HEK293T (cell line): ENCODE measurements at regions not wholly inside any gene's neighbourhood (a gene's known extent, or its start where the extent isn't known, plus 50 kb on each side); places are given as distances from the start of the nearest gene placed in this dataset.

ENCODE experiments used
- CTCF ChIA-PET: fragments of 350-600 bp; formaldehyde crosslinking; extraction: SDS; loops from one replicate; lab custom pipeline; 2021; ENCODE audit warnings: antibody characterized with exemption, inconsistent platforms; lab: Yijun Ruan, JAX
- POLR2A ChIA-PET: fragments of 350-600 bp; formaldehyde crosslinking; extraction: SDS; loops from one replicate; lab custom pipeline; 2020; ENCODE audit warnings: antibody characterized with exemption, inconsistent platforms; lab: Yijun Ruan, JAX
- DNase-seq: peaks from one replicate; pipeline ENCODE4 v3.0.0; 2012; ENCODE audit warnings: mixed read lengths; ENCODE audit errors: extremely low spot score
- ARNT ChIP-seq: fragments of 450-650 bp; IDR thresholded peaks from 2 replicates; pipeline ENCODE4 v1.6.1; 2017; ENCODE audit warnings: mild to moderate bottlenecking
- BHLHE40 ChIP-seq: fragments of 450-650 bp; IDR thresholded peaks from 2 replicates; pipeline ENCODE4 v1.6.1; 2016; ENCODE audit warnings: mild to moderate bottlenecking, moderate library complexity, borderline replicate concordance
- CTBP1 ChIP-seq: fragments of 450-650 bp; IDR thresholded peaks from 2 replicates; pipeline ENCODE4 v1.6.1; 2016; ENCODE audit warnings: borderline replicate concordance
- ELF4 ChIP-seq: fragments of 450-650 bp; IDR thresholded peaks from 2 replicates; pipeline ENCODE4 v1.6.1; 2017; ENCODE audit warnings: antibody characterized with exemption
- FOXA1 ChIP-seq: fragments of 450-650 bp; IDR thresholded peaks from 2 replicates; pipeline ENCODE4 v1.6.1; 2016; ENCODE audit warnings: mild to moderate bottlenecking
- FOXK2 ChIP-seq: fragments of 450-650 bp; IDR thresholded peaks from 2 replicates; pipeline ENCODE4 v1.6.1; 2016; ENCODE audit warnings: mild to moderate bottlenecking
- FOXM1 ChIP-seq: fragments of 450-650 bp; IDR thresholded peaks from 2 replicates; pipeline ENCODE4 v1.6.1; 2017; ENCODE audit warnings: mild to moderate bottlenecking, borderline replicate concordance
- HDGF ChIP-seq: fragments of 450-650 bp; IDR thresholded peaks from 2 replicates; pipeline ENCODE4 v1.6.1; 2017; ENCODE audit warnings: antibody characterized with exemption, borderline replicate concordance
- L3MBTL2 ChIP-seq: fragments of 450-650 bp; conservative IDR thresholded peaks from 2 replicates; pipeline ENCODE4 v1.6.1; 2016; ENCODE audit warnings: mild to moderate bottlenecking
- LEF1 ChIP-seq: fragments of 450-650 bp; IDR thresholded peaks from 2 replicates; pipeline ENCODE4 v1.6.1; 2017; ENCODE audit warnings: mild to moderate bottlenecking, borderline replicate concordance
- NFRKB ChIP-seq: fragments of 450-650 bp; IDR thresholded peaks from 2 replicates; pipeline ENCODE4 v1.6.1; 2016; ENCODE audit warnings: mild to moderate bottlenecking, moderate library complexity
- SP1 ChIP-seq: fragments of 450-650 bp; IDR thresholded peaks from 2 replicates; pipeline ENCODE4 v1.6.1; 2017
- SUZ12 ChIP-seq: fragments of 450-650 bp; IDR thresholded peaks from 2 replicates; pipeline ENCODE4 v1.6.1; 2016; ENCODE audit warnings: mild to moderate bottlenecking
- TARDBP ChIP-seq: fragments of 450-650 bp; IDR thresholded peaks from 2 replicates; pipeline ENCODE4 v1.6.1; 2016
- ZNF384 ChIP-seq: fragments of 450-650 bp; IDR thresholded peaks from 2 replicates; pipeline ENCODE4 v1.6.1; 2016
- TF ChIP-seq, protein P1 (sequence below): fragments of 450-650 bp; IDR thresholded peaks from 2 replicates; pipeline ENCODE4 v1.6.1; 2016

DNA sequence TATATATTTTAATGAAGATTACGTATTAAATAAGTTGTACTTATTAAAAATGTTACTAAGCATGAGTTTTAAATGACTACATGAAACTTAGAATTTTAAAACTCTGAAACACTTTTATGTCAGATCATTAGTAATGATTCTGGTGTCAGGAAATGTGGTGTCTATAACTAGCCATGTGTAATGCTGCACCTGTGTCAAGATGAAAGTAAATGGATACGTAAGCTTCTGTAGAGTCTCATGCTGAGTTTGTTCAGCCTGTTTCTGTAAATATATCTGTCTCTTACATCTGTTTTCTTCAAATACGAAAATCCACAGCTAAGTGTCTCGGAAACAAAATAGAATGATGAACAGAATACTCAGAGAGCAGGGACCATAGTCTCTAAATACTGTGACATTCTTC lies 278.0 kb upstream of the SMC2 start:
- CTCF ChIA-PET: no interaction called here
- POLR2A ChIA-PET: no interaction called here
- no peak for DNase-seq
- TF ChIP-seq ELF4 (no peak), LEF1 (no peak), FOXA1 (no peak), BHLHE40 (no peak), SP1 (no peak), FOXM1 (no peak), CTBP1 (no peak), L3MBTL2 (no peak)

DNA sequence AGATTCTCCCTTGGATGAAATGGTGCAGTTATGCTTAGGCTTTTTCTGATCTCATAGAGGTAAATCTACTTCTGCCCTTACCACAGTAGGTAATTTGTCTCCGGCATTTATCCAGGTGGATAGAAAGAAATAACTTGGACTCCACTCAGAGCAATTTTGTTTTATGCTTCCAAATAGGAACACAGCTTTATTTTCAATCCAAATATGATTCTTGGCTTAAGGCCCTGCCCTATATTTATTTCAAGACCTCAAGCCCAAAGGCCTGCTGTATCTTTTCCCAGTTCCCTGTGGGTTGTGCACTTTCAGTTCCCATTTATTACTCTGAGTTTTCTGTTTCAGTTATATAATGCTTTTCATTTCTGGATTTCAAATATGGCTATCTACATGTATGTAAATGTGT lies 274.2 kb upstream of the SMC2 start:
- TF ChIP-seq FOXA1 (no peak), FOXK2 (no peak), ARNT (no peak), NFRKB (no peak), ZNF384 (no peak), CTBP1 (no peak), L3MBTL2 (no peak), BHLHE40 (no peak), TARDBP (no peak)
- CTCF ChIA-PET: no interaction called here
- DNase-seq: no peak
- POLR2A ChIA-PET: no interaction called here

DNA sequence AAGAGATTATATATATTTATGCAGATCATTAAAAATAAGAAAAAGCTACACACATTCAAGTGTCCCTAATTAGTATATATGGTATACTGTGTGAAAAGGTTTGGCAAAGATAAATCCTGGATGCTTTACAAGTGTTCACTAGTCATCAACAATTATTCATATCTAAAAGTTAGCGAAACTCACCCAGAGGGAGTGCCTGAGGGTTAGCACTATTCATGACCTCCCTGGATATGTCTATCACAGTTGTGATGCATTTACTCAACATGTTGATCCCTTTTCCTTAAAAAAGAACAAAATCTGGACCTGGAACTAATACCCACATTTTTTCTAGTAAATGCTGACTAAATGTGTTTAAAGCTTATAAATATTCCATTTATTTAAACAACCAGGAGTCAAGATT lies 273.0 kb upstream of the SMC2 start:
- ChIA-PET POLR2A (no interaction called here), CTCF (no interaction called here)
- TF ChIP-seq CTBP1: no peak
- TF ChIP-seq FOXA1: no peak
- no peak for TF ChIP-seq BHLHE40
- no peak for TF ChIP-seq ELF4
- TF ChIP-seq ZNF384: no peak
- no peak for TF ChIP-seq SP1
- TF ChIP-seq, protein P1, sequence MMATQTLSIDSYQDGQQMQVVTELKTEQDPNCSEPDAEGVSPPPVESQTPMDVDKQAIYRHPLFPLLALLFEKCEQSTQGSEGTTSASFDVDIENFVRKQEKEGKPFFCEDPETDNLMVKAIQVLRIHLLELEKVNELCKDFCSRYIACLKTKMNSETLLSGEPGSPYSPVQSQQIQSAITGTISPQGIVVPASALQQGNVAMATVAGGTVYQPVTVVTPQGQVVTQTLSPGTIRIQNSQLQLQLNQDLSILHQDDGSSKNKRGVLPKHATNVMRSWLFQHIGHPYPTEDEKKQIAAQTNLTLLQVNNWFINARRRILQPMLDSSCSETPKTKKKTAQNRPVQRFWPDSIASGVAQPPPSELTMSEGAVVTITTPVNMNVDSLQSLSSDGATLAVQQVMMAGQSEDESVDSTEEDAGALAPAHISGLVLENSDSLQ: no peak
- no peak for TF ChIP-seq L3MBTL2
- TF ChIP-seq FOXK2: no peak
- TF ChIP-seq NFRKB: no peak
- no peak for TF ChIP-seq SUZ12
- TF ChIP-seq HDGF: no peak
- TF ChIP-seq LEF1: no peak
- no peak for TF ChIP-seq FOXM1
- DNase-seq: no peak

DNA sequence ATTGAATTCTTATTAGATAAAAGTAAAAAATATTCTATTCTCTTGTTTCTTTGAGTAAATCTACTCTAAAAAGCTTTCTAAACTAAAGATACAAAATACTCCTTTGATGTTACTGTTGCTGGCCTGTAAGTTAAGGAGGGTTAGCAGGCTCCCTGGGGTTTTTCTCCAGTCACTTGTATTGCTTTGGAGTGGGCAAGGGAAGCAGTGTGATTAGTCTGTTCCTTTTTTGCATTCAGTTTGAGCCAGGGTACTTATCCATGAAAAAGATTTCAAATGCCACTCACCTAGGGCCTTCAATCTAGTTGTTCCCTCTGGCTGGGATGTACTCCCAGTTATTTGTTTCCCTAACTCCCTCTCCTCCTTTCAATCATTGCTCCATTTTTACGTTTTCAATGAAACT lies 256.2 kb upstream of the SMC2 start:
- TF ChIP-seq FOXK2 (no peak), CTBP1 (no peak), NFRKB (no peak), FOXM1 (no peak), ARNT (no peak), L3MBTL2 (no peak), LEF1 (no peak), ZNF384 (no peak), TARDBP (no peak), BHLHE40 (no peak), FOXA1 (no peak), HDGF (no peak)
- TF ChIP-seq, protein P1: no peak
- ChIA-PET CTCF (no interaction called here), POLR2A (no interaction called here)
- DNase-seq: no peak

DNA sequence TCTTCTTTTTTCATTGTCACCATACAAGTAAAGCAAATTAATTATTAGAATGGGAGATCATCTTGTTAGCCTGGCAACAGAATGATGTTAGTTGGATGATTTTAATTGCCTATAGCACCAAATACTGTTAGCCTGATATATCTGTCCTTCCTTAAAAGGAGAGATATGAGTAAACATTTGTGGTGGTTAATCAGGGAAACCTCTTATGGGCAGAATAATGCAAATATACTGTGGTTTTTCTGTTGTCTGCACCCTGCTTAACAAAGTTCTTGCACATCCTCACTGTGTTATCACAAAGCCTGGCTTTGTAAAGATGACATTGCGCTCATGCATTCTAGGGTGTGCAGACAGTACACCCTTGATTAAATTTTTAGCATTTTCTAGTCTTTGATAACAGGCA lies 254.9 kb upstream of the SMC2 start:
- POLR2A ChIA-PET: no interaction called here

DNA sequence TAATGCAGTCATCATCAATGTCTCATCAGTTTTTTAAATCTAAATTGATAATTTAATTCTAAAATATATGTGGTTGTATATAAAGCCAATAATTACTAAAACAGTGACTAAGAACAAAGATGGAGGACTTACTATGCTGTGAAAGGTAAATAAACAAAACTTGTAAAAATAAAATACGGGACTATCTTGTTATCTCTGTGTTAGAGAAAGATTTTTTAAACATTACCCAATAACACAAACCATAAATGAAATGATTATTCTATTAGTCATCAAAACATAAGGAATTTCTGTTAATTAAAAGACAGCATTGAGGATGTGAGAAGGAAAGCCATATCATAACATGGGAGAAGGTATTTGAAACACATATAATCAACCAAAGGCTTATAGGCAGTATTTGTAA lies 226.2 kb upstream of the SMC2 start:
- ChIA-PET CTCF (no interaction called here), POLR2A (no interaction called here)
- TF ChIP-seq ZNF384: no peak
- no peak for TF ChIP-seq ARNT
- no peak for TF ChIP-seq HDGF
- TF ChIP-seq LEF1: no peak
- no peak for TF ChIP-seq L3MBTL2
- no peak for TF ChIP-seq ELF4
- no peak for TF ChIP-seq TARDBP
- TF ChIP-seq BHLHE40: no peak
- TF ChIP-seq FOXA1: no peak
- no peak for TF ChIP-seq SP1
- TF ChIP-seq FOXM1: no peak
- TF ChIP-seq FOXK2: no peak
- no peak for DNase-seq

More for the DNA sequence above, 254.9 kb upstream of the SMC2 start:
- no peak for DNase-seq
- no peak for TF ChIP-seq TARDBP
- TF ChIP-seq ARNT: no peak
- no peak for TF ChIP-seq L3MBTL2
- no peak for TF ChIP-seq ZNF384
- no peak for TF ChIP-seq FOXA1
- no peak for TF ChIP-seq NFRKB
- TF ChIP-seq SUZ12: no peak
- TF ChIP-seq BHLHE40: no peak
- TF ChIP-seq FOXK2: no peak
- no peak for TF ChIP-seq HDGF
- TF ChIP-seq LEF1: no peak
- no peak for TF ChIP-seq FOXM1
- no peak for TF ChIP-seq SP1
- CTCF ChIA-PET: no interaction called here

DNA sequence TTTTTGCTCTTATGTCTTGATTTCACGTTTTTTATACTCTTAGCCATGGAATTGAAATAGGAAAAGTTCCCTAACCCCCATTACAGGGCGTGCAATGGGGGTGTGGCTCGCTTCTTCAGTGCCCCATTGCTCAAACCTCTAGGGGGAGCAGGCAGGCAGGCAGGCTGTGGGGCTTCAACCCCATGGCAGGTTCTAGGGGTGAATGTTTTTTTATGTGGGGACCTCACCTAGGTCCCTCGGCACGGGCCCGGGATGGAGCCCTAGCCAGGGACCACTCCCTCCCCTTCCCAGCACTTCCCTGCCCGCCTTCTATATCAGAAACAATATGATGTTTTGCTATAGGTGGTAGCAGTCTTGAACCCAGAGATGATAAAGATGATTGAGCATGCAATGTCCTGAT lies 221.3 kb upstream of the SMC2 start:
- no peak for TF ChIP-seq FOXK2
- no peak for TF ChIP-seq SUZ12
- TF ChIP-seq ZNF384: no peak
- TF ChIP-seq NFRKB: no peak
- no peak for TF ChIP-seq FOXA1
- no peak for TF ChIP-seq FOXM1
- TF ChIP-seq HDGF: no peak
- no peak for TF ChIP-seq ELF4
- no peak for TF ChIP-seq CTBP1
- no peak for TF ChIP-seq BHLHE40
- TF ChIP-seq, protein P1: no peak
- no peak for TF ChIP-seq SP1
- no peak for TF ChIP-seq LEF1
- TF ChIP-seq L3MBTL2: no peak
- TF ChIP-seq ARNT: no peak
- TF ChIP-seq TARDBP: no peak
- ChIA-PET POLR2A (no interaction called here), CTCF (no interaction called here)
- no peak for DNase-seq
